GM23248 (cell line): ENCODE measurements at regions not wholly inside any gene's neighbourhood (a gene's known extent, or its start where the extent isn't known, plus 50 kb on each side); places are given as distances from the start of the nearest gene placed in this dataset.

ENCODE experiments used
- DNase-seq: peaks from one replicate; pipeline ENCODE4 v3.0.0-alpha.2; 2015
- H2AFZ ChIP-seq: fragments of 200-600 bp; sonication (generic); 2 replicates; pipeline ENCODE4 v1.6.1; 2016; ENCODE audit warnings: antibody characterized with exemption
- H3F3A ChIP-seq: fragments of 200-600 bp; sonication (generic); 2 replicates; pipeline ENCODE4 v1.6.1; 2016; ENCODE audit warnings: mild to moderate bottlenecking, antibody characterized with exemption, mixed run types; ENCODE audit not compliant: insufficient read depth
- H3K27ac ChIP-seq: fragments of 200-600 bp; sonication (generic); 2 replicates; pipeline ENCODE4 v1.5.1; 2016; ENCODE audit warnings: mild to moderate bottlenecking
- H3K27me3 ChIP-seq: fragments of 200-600 bp; sonication (generic); replicated peaks from 2 replicates; pipeline ENCODE4 v1.6.1; 2016; ENCODE audit warnings: mild to moderate bottlenecking; ENCODE audit not compliant: insufficient read depth
- H3K36me3 ChIP-seq: fragments of 200-600 bp; sonication (generic); 2 replicates; pipeline ENCODE4 v1.6.1; 2016; ENCODE audit warnings: low read depth, mild to moderate bottlenecking
- H3K4me1 ChIP-seq: fragments of 200-600 bp; sonication (generic); 2 replicates; pipeline ENCODE4 v1.6.1; 2016; ENCODE audit warnings: mild to moderate bottlenecking; ENCODE audit not compliant: insufficient read depth
- H3K4me2 ChIP-seq: fragments of 200-600 bp; sonication (generic); one replicate; pipeline ENCODE4 v1.6.1; 2016; ENCODE audit warnings: mild to moderate bottlenecking; ENCODE audit not compliant: unreplicated experiment
- H3K4me3 ChIP-seq: fragments of 200-600 bp; sonication (generic); 2 replicates; pipeline ENCODE4 v1.5.1; 2016; ENCODE audit warnings: mild to moderate bottlenecking
- H3K79me2 ChIP-seq: fragments of 200-600 bp; sonication (generic); 2 replicates; pipeline ENCODE4 v1.6.1; 2016; ENCODE audit warnings: mild to moderate bottlenecking; ENCODE audit not compliant: insufficient read depth
- H3K9ac ChIP-seq: fragments of 200-600 bp; sonication (generic); 2 replicates; pipeline ENCODE4 v1.6.1; 2016; ENCODE audit warnings: mild to moderate bottlenecking
- H3K9me2 ChIP-seq: fragments of 200-600 bp; sonication (generic); 2 replicates; pipeline ENCODE4 v1.6.1; 2016; ENCODE audit warnings: mixed run types, mild to moderate bottlenecking, moderate library complexity; ENCODE audit not compliant: insufficient read depth
- H3K9me3 ChIP-seq: fragments of 200-600 bp; sonication (generic); one replicate; pipeline ENCODE4 v1.6.1; 2017; ENCODE audit warnings: low read depth
- H4K20me1 ChIP-seq: fragments of 200-600 bp; sonication (generic); 2 replicates; pipeline ENCODE4 v1.6.0; 2016; ENCODE audit not compliant: insufficient read depth
- EZH2 ChIP-seq: fragments of 200-600 bp; sonication (generic); IDR thresholded peaks from 2 replicates; pipeline ENCODE4 v1.6.1; 2018; ENCODE audit warnings: antibody characterized with exemption, mild to moderate bottlenecking; ENCODE audit not compliant: insufficient read depth, poor library complexity, severe bottlenecking
- EZH2phosphoT487 ChIP-seq: fragments of 200-600 bp; sonication (generic); IDR thresholded peaks from 2 replicates; pipeline ENCODE4 v1.6.1; 2018; ENCODE audit warnings: antibody characterized with exemption, moderate library complexity, mild to moderate bottlenecking, low read depth; ENCODE audit not compliant: insufficient read depth
- WGBS, 2 experiments: methylation state at CpG; one replicate each; pipeline ENCODE4 v1.1.6; 2015 to 2017; ENCODE audit warnings: low lambda C conversion rate in 2 of 2, low coverage in 1 of 2; ENCODE audit errors: missing lambda C conversion rate in 2 of 2; 5-methylcytosine and 5-hydroxymethylcytosine counted together
- in situ Hi-C: fragments of 300-500 bp; cut with MboI; formaldehyde crosslinking; loops from 2 replicates; pipeline ENCODE4 v1.15.0; 2020

DNA sequence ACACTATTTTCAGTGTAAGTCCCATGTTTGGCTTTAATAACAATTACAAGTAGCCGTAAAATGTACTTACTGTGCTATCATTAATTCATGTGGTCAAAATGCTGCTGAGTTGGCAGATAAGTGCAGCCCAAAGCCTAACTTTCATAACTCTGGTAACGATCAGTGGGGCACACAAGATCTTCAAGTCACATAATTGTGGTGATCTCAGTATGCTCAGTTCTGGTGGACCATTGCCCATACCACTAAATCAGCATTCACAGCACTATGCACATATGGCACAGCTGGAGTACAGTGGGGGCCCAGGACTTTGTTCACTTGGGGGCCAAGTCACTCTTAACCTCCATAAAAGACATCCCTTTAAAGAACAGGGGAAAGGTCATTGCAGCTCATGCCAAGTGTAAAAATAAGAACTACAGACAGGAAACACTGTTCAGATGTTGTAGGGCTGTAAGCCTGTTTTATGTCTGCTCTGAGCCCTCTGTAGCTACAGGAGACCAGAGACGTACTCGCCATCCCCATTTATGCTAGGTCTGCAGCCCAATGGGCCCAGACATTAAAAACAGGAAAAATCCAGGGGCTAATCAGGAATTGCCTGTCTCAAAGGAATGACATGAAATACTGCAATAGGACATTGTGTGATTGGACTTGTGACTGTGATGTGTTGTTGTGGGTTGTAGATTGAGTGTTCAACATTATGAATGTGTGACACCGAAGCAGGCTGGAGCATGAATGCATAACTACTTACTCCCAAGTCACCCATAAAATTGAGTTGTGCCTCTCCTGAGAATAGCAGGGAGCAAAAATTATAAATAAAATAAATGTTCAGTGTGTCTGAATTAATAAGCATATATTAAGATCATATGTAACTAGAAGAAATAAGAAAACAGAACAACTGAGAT lies 282.5 kb upstream of the EPHA3 start:
- TF ChIP-seq EZH2phosphoT487 (no peak), EZH2 (no peak)
- in situ Hi-C loops: no loop called here

DNA sequence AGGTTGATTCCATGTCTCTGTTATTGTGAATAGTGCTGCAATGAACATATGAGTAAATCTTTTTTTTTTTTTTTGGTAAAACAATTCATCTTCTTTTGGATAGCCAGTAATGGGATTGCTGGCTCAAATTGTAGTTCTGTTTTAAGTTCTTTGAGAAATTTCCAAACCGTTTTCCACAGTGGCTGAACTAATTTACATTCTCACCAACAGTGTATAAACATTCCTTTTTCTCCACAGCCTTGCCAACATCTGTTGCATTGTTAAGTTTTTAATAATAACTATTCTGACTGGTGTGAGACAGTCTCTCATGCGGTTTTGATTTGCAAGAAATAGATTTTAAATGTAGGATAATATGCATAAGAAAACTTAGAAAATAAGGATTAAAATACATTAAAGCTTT lies 279.0 kb upstream of the EPHA3 start:
- Histone ChIP-seq H3K9me3 (no peaks in the 10 kb centered on the region), H2AFZ (no peak overlapping the region), H4K20me1 (no peaks in the 10 kb centered on the region), H3K4me1 (no peaks in the 10 kb centered on the region), H3K4me3 (no peak overlapping the region), H3K79me2 (no peaks in the 10 kb centered on the region), H3K27ac (no peak overlapping the region), H3K9ac (no peak overlapping the region), H3K27me3 (no peaks in the 10 kb centered on the region), H3K4me2 (no peak overlapping the region), H3K9me2 (no peaks in the 10 kb centered on the region), H3K36me3 (no peaks in the 10 kb centered on the region), H3F3A (no peaks in the 10 kb centered on the region)
- TF ChIP-seq EZH2phosphoT487: no peak
- no peak for TF ChIP-seq EZH2
- WGBS, 2 experiments: 4 to 5% methylated on average over 2 of the region's 2 CpGs
- in situ Hi-C loops: no loop called here
- DNase-seq: no peak

More for the DNA sequence above, 282.5 kb upstream of the EPHA3 start:
- Histone ChIP-seq H3K36me3 (no peaks in the 10 kb centered on the region), H3K27ac (no peak overlapping the region), H3F3A (no peaks in the 10 kb centered on the region), H3K79me2 (no peaks in the 10 kb centered on the region), H4K20me1 (no peaks in the 10 kb centered on the region), H3K9me2 (no peaks in the 10 kb centered on the region), H3K9me3 (no peaks in the 10 kb centered on the region), H3K9ac (no peak overlapping the region), H3K4me2 (no peak overlapping the region), H3K4me3 (no peak overlapping the region), H3K27me3 (peaks cover 6% of the 10 kb centered on the region), H2AFZ (no peak overlapping the region), H3K4me1 (no peaks in the 10 kb centered on the region)
- no peak for DNase-seq
- WGBS, 2 experiments: 14 to 20% methylated on average over 5 of the region's 5 CpGs

DNA sequence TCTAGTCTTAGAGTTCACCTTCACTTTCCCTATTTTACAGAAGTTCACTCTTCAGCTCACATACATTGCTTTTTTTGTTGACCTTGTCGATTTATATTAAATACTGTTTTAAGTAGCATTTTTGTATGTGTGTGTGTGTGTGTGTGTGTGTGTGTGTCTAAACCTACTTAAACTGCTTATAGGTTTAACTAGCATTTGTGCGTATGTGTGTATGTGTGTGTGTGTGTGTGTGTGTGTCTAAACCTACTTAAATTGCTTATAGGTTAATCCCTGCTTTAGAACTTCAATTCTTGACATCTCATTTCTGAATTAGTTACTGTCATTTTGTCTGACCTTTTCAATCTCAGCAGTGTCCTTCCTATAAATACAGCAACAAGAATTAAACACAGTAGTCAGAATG lies 254.8 kb upstream of the EPHA3 start:
- TF ChIP-seq EZH2 (no peak), EZH2phosphoT487 (no peak)
- H3F3A ChIP-seq: no peaks in the 10 kb centered on the region
- H3K36me3 ChIP-seq: no peaks in the 10 kb centered on the region
- H3K9me3 ChIP-seq: no peaks in the 10 kb centered on the region
- no peak overlapping the region for H2AFZ ChIP-seq
- no peaks in the 10 kb centered on the region for H3K79me2 ChIP-seq
- H3K4me1 ChIP-seq: no peaks in the 10 kb centered on the region
- H3K4me2 ChIP-seq: no peak overlapping the region
- H3K27me3 ChIP-seq: no peaks in the 10 kb centered on the region
- no peak overlapping the region for H3K27ac ChIP-seq
- no peak overlapping the region for H3K9ac ChIP-seq
- no peaks in the 10 kb centered on the region for H4K20me1 ChIP-seq
- in situ Hi-C loops: no loop called here
- H3K4me3 ChIP-seq: no peak overlapping the region
- DNase-seq: no peak
- H3K9me2 ChIP-seq: no peaks in the 10 kb centered on the region
- WGBS, 2 experiments: 46 to 68% methylated on average over 2 of the region's 2 CpGs

DNA sequence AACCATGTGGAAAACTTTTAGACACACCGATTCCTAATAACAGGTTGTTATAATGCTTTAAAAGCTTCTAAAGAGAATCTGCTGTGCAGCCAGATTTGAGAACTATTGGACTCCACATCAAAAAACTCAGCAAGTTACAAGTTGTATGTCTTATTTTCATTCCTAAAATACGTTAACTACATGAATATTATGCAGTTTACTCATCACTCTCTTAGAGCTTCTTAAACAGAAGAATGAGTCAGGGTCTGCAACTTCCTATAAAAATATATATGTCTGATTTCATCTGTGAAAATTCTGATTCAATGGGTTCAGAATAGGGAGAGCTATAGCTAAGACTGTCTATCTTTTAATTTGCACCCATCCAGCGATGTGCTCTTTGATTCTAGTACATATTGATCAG lies 244.2 kb upstream of the EPHA3 start:
- no peak overlapping the region for H3K27ac ChIP-seq
- no peak for DNase-seq
- H3K79me2 ChIP-seq: no peaks in the 10 kb centered on the region
- no peaks in the 10 kb centered on the region for H3K4me1 ChIP-seq
- no peak overlapping the region for H3K9ac ChIP-seq
- no peaks in the 10 kb centered on the region for H3K36me3 ChIP-seq
- in situ Hi-C loops: no loop called here
- no peak for TF ChIP-seq EZH2
- TF ChIP-seq EZH2phosphoT487: no peak
- no peak overlapping the region for H3K4me2 ChIP-seq
- H4K20me1 ChIP-seq: no peaks in the 10 kb centered on the region
- 7 to 9% methylated on average over 3 of the region's 3 CpGs for WGBS, 2 experiments
- H3K4me3 ChIP-seq: no peak overlapping the region
- no peaks in the 10 kb centered on the region for H3F3A ChIP-seq
- H3K9me2 ChIP-seq: no peaks in the 10 kb centered on the region
- H3K27me3 ChIP-seq: 0 out of 2 replicates have a peak, but pooled peaks cover 2% of the 10 kb centered on the region
- no peaks in the 10 kb centered on the region for H3K9me3 ChIP-seq
- H2AFZ ChIP-seq: no peak overlapping the region
